HG02623 (cell line): ENCODE measurements at regions not wholly inside any gene's neighbourhood (a gene's known extent, or its start where the extent isn't known, plus 50 kb on each side); places are given as distances from the start of the nearest gene placed in this dataset.

Source experiments
- ATAC-seq: cut with Tn5 transposase; IDR thresholded peaks from one replicate; pipeline ENCODE4 v1.9.1; 2021; ENCODE audit warnings: moderate library complexity; ENCODE audit not compliant: unreplicated experiment

- no peak for ATAC-seq
Measured at GRCh38 chr6:22231616-22232015, 65.2 kb downstream of the PRL start.

DNA sequence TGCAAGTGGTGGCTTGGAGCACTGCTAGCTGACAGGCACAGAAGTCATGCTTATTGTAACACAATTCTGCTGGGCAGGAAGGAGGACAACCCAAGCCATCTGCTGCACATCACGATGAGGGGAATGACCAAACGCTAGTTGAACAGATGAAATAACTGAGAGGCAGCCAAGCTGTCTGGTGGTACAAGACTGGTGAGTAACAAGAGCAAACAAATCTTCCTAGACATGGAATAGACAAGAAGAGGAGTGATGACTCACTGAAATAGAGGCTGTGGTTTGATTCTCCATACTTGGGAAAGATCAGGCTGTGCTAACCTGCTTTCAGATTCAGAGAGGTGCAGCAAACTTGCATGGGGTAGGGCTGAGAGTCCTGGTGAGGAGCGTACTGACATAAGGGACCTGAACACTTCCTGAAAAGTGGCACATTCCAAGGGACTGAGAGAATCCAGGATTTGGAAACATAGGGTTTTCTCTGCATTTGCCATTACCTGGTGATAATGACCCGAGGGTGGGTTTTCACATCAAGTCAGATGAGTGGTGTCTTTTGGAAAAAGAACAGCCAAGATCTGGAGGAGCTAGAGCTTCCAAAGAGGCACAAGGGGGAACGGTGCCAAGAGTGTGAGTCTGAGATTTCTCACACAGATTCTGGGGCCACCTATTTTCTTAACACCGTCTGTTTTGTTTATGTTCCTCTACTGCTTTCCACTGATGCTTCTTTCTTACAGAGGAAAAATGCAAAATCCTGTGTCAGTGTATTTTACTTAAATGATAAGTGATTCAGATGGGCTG lies 60.0 kb downstream of the PRL start:
- ATAC-seq = no peak
